ENCODE measurements at regions not wholly inside any gene's neighbourhood (a gene's known extent, or its start where the extent isn't known, plus 50 kb on each side); places are given as distances from the start of the nearest gene placed in this dataset.

GRCh38 chr1:87914396-87914795 lies 585.7 kb downstream of the LMO4 start:
- no peak for DNase-seq (ENCODE audit: extremely low read depth in 1 of 11, low read depth in 9 of 11, low spot score in 4 of 11)

GRCh38 chr1:87915771-87916170 lies 587.1 kb downstream of the LMO4 start:
- DNase-seq (ENCODE audit: extremely low read depth in 1 of 11, low read depth in 9 of 11, low spot score in 4 of 11), result no peak

- no peak for DNase-seq (ENCODE audit: extremely low read depth in 1 of 11, low read depth in 9 of 11, low spot score in 4 of 11)
These were observed 588.3 kb downstream of the LMO4 start for GRCh38 chr1:87916965-87917364.

GRCh38 chr1:87918398-87918797 lies 589.7 kb downstream of the LMO4 start:
- DNase-seq (ENCODE audit: extremely low read depth in 1 of 11, low read depth in 9 of 11, low spot score in 4 of 11), result peak in 1 of 11 donors; percentile 2

GRCh38 chr1:87922885-87923284 lies 594.2 kb downstream of the LMO4 start:
- no peak for DNase-seq (ENCODE audit: extremely low read depth in 1 of 11, low read depth in 9 of 11, low spot score in 4 of 11)

GRCh38 chr1:87926131-87926830 lies 597.6 kb downstream of the LMO4 start:
- DNase-seq (ENCODE audit: extremely low read depth in 1 of 11, low read depth in 9 of 11, low spot score in 4 of 11), result no peak

- DNase-seq (ENCODE audit: extremely low read depth in 1 of 11, low read depth in 9 of 11, low spot score in 4 of 11), result no peak
These were observed 598.2 kb downstream of the LMO4 start for GRCh38 chr1:87926921-87927320.

GRCh38 chr1:87927391-87928280 lies 599.0 kb downstream of the LMO4 start:
- no peak for DNase-seq (ENCODE audit: extremely low read depth in 1 of 11, low read depth in 9 of 11, low spot score in 4 of 11)

GRCh38 chr1:87928623-87929022 lies 599.9 kb downstream of the LMO4 start:
- no peak for DNase-seq (ENCODE audit: extremely low read depth in 1 of 11, low read depth in 9 of 11, low spot score in 4 of 11)

GRCh38 chr1:87929906-87930305 lies 601.2 kb downstream of the LMO4 start:
- DNase-seq (ENCODE audit: extremely low read depth in 1 of 11, low read depth in 9 of 11, low spot score in 4 of 11), result no peak

- DNase-seq (ENCODE audit: extremely low read depth in 1 of 11, low read depth in 9 of 11, low spot score in 4 of 11), result no peak
These were observed 602.1 kb downstream of the LMO4 start for GRCh38 chr1:87930796-87931195.

- DNase-seq (ENCODE audit: extremely low read depth in 1 of 11, low read depth in 9 of 11, low spot score in 4 of 11), result no peak
These were observed 604.5 kb downstream of the LMO4 start for GRCh38 chr1:87933171-87933570.

GRCh38 chr1:87935130-87935529 lies 606.5 kb downstream of the LMO4 start:
- DNase-seq (ENCODE audit: extremely low read depth in 1 of 11, low read depth in 9 of 11, low spot score in 4 of 11), result no peak

- DNase-seq (ENCODE audit: extremely low read depth in 1 of 11, low read depth in 9 of 11, low spot score in 4 of 11), result no peak
These were observed 609.2 kb downstream of the LMO4 start for GRCh38 chr1:87937831-87938395.

GRCh38 chr1:87938631-87939030 lies 610.0 kb downstream of the LMO4 start:
- DNase-seq (ENCODE audit: extremely low read depth in 1 of 11, low read depth in 9 of 11, low spot score in 4 of 11), result no peak

GRCh38 chr1:87939444-87939843 lies 610.8 kb downstream of the LMO4 start:
- no peak for DNase-seq (ENCODE audit: extremely low read depth in 1 of 11, low read depth in 9 of 11, low spot score in 4 of 11)

GRCh38 chr1:87940421-87940820 lies 611.7 kb downstream of the LMO4 start:
- no peak for DNase-seq (ENCODE audit: extremely low read depth in 1 of 11, low read depth in 9 of 11, low spot score in 4 of 11)

- DNase-seq (ENCODE audit: extremely low read depth in 1 of 11, low read depth in 9 of 11, low spot score in 4 of 11), result peak in 8 of 11 donors; percentile 16 to 43 (median 30)
These were observed 612.8 kb downstream of the LMO4 start for GRCh38 chr1:87941337-87941946.

- DNase-seq (ENCODE audit: extremely low read depth in 1 of 11, low read depth in 9 of 11, low spot score in 4 of 11), result no peak
These were observed 613.5 kb downstream of the LMO4 start for GRCh38 chr1:87942165-87942564.

- no peak for DNase-seq (ENCODE audit: extremely low read depth in 1 of 11, low read depth in 9 of 11, low spot score in 4 of 11)
These were observed 621.0 kb downstream of the LMO4 start for GRCh38 chr1:87949711-87950110.

Data from renal cortex interstitium (tissue), 11 donors.